ENCODE measurements at regions not wholly inside any gene's neighbourhood (a gene's known extent, or its start where the extent isn't known, plus 50 kb on each side); places are given as distances from the start of the nearest gene placed in this dataset.

GRCh38 chr6:169058634-169059033 is 195.0 kb downstream of the THBS2 start:
- H3K4me3 ChIP-seq (ENCODE audit: low read depth, low read length): no peak overlapping the region
- no peak for TF ChIP-seq CTCF (IDR thresholded peaks at IDR 0.05; ENCODE audit: insufficient read depth, low read depth, low read length, missing control alignments)
- no peak for DNase-seq (ENCODE audit: low read depth)

GRCh38 chr6:169052462-169052861 is 201.2 kb downstream of the THBS2 start:
- H3K4me3 ChIP-seq (ENCODE audit: low read depth, low read length): no peak overlapping the region
- TF ChIP-seq CTCF (IDR thresholded peaks at IDR 0.05; ENCODE audit: insufficient read depth, low read depth, low read length, missing control alignments): no peak
- no peak for DNase-seq (ENCODE audit: low read depth)

GRCh38 chr6:169051371-169051770 is 202.3 kb downstream of the THBS2 start:
- no peak for DNase-seq (ENCODE audit: low read depth)
- no peak for TF ChIP-seq CTCF (IDR thresholded peaks at IDR 0.05; ENCODE audit: insufficient read depth, low read depth, low read length, missing control alignments)
- H3K4me3 ChIP-seq (ENCODE audit: low read depth, low read length): no peak overlapping the region

- TF ChIP-seq CTCF (IDR thresholded peaks at IDR 0.05; ENCODE audit: insufficient read depth, low read depth, low read length, missing control alignments): no peak
- no peak overlapping the region for H3K4me3 ChIP-seq (ENCODE audit: low read depth, low read length)
- DNase-seq (ENCODE audit: low read depth): no peak
Observed at GRCh38 chr6:169048865-169049205, 204.8 kb downstream of the THBS2 start.

GRCh38 chr6:169048185-169048864 is 205.3 kb downstream of the THBS2 start:
- no peak overlapping the region for H3K4me3 ChIP-seq (ENCODE audit: low read depth, low read length)
- DNase-seq (ENCODE audit: low read depth): no peak
- TF ChIP-seq CTCF (IDR thresholded peaks at IDR 0.05; ENCODE audit: insufficient read depth, low read depth, low read length, missing control alignments): no peak

- TF ChIP-seq CTCF (IDR thresholded peaks at IDR 0.05; ENCODE audit: insufficient read depth, low read depth, low read length, missing control alignments): no peak
Observed at GRCh38 chr6:169047345-169047744, 206.3 kb downstream of the THBS2 start.

More at GRCh38 chr6:169047345-169047744, 206.3 kb downstream of the THBS2 start:
- H3K4me3 ChIP-seq (ENCODE audit: low read depth, low read length): no peak overlapping the region
- no peak for DNase-seq (ENCODE audit: low read depth)
